Ishikawa (cell line): ENCODE measurements at regions not wholly inside any gene's neighbourhood (a gene's known extent, or its start where the extent isn't known, plus 50 kb on each side); places are given as distances from the start of the nearest gene placed in this dataset.

Source experiments
- CREB1 ChIP-seq: IDR thresholded peaks from 2 replicates; pipeline ENCODE4 v1.6.1; 2012; ENCODE audit warnings: low read depth
- EGR1 ChIP-seq: IDR thresholded peaks from 2 replicates; pipeline ENCODE4 v1.6.1; 2012
- EP300 ChIP-seq: IDR thresholded peaks from 2 replicates; pipeline ENCODE4 v1.6.1; 2012; ENCODE audit warnings: borderline replicate concordance
- MAX ChIP-seq: IDR thresholded peaks from 2 replicates; pipeline ENCODE4 v1.6.1; 2012
- RAD21 ChIP-seq: IDR thresholded peaks from 2 replicates; pipeline ENCODE4 v1.6.1; 2012; ENCODE audit warnings: low read depth
- REST ChIP-seq: IDR thresholded peaks from 2 replicates; pipeline ENCODE4 v1.6.1; 2012; ENCODE audit warnings: low read depth, mild to moderate bottlenecking
- YY1 ChIP-seq: IDR thresholded peaks from 2 replicates; pipeline ENCODE4 v1.6.1; 2012; ENCODE audit warnings: low read depth

GRCh38 chr5:147979761-147980160 lies 73.4 kb upstream of the C5orf46 start:
- no peak for TF ChIP-seq REST
- no peak for TF ChIP-seq YY1
- no peak for TF ChIP-seq RAD21
- TF ChIP-seq EGR1, result no peak
- TF ChIP-seq MAX, result no peak
- no peak for TF ChIP-seq CREB1
- no peak for TF ChIP-seq EP300
